ENCODE measurements at regions not wholly inside any gene's neighbourhood (a gene's known extent, or its start where the extent isn't known, plus 50 kb on each side); places are given as distances from the start of the nearest gene placed in this dataset.

GRCh38 chr4:16415751-16416150, 189.5 kb upstream of the TAPT1 start:
- TF ChIP-seq CTCF (conservative IDR thresholded peaks at IDR 0.05) (no peak), ZFX (IDR thresholded peaks at IDR 0.05) (no peak)

Measured in C4-2B (cell line).